ENCODE measurements at regions not wholly inside any gene's neighbourhood (a gene's known extent, or its start where the extent isn't known, plus 50 kb on each side); places are given as distances from the start of the nearest gene placed in this dataset.
"Not testable (repeated sequence)": the region's sequence is repeated elsewhere in the genome, so short reads cannot be mapped to it uniquely, and the experiment has no call there.

DNA sequence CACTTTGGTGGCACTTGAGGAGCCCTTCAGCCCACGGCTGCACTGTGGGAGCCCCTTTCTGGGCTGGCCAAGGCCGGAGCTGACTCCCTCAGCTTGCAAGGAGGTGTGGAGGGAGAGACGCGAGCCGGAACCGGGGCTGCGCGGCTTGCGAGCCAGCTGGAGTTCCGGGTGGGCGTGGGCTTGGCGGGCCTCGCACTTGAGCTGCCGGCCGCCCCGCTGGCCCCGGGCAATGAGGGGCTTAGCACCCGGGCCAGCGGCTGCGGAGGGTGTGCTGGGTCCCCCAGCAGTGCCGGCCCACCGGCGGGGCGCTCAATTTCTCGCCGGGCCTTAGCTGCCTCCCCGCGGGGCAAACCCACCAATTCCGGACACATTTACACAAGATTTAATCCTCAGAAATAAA lies 113.7 kb upstream of the RXFP1 start:
- intact Hi-C loops (cut with DNase I); H3K4me1 ChIP-seq (ENCODE audit: control insufficient read depth, insufficient read depth, low read length); H3K27me3 ChIP-seq (ENCODE audit: control insufficient read depth, insufficient read depth); H3K27ac ChIP-seq (ENCODE audit: low read length); H3K9me3 ChIP-seq (ENCODE audit: control insufficient read depth, low read length); ATAC-seq; H3K4me3 ChIP-seq (ENCODE audit: low read length): not testable (repeated sequence)
- 93% methylated on average over 29 of the region's 29 CpGs for WGBS
- DNase-seq: peak in 1 of 3 donors; percentile 32

GRCh38 chr4:158410272-158410671 lies 111.4 kb upstream of the RXFP1 start:
- Histone ChIP-seq H3K27ac (ENCODE audit: low read length) (no peak overlapping the region), H3K9me3 (ENCODE audit: control insufficient read depth, low read length) (no peaks in the 10 kb centered on the region), H3K27me3 (ENCODE audit: control insufficient read depth, insufficient read depth) (no peaks in the 10 kb centered on the region), H3K4me3 (ENCODE audit: low read length) (no peak overlapping the region), H3K4me1 (ENCODE audit: control insufficient read depth, insufficient read depth, low read length) (no peaks in the 10 kb centered on the region)
- intact Hi-C loops (cut with DNase I): no loop called here
- ATAC-seq (no peak), DNase-seq (no peak)
- WGBS: 68% methylated on average over 3 of the region's 3 CpGs

- intact Hi-C loops (cut with DNase I): no loop called here
- DNase-seq: peak in 1 of 3 donors; percentile 19
- no peaks in the 10 kb centered on the region for H3K4me1 ChIP-seq (ENCODE audit: control insufficient read depth, insufficient read depth, low read length)
- no peak overlapping the region for H3K27ac ChIP-seq (ENCODE audit: low read length)
- no peaks in the 10 kb centered on the region for H3K27me3 ChIP-seq (ENCODE audit: control insufficient read depth, insufficient read depth)
- no peaks in the 10 kb centered on the region for H3K9me3 ChIP-seq (ENCODE audit: control insufficient read depth, low read length)
- no peak for ATAC-seq
- no peak overlapping the region for H3K4me3 ChIP-seq (ENCODE audit: low read length)
- WGBS: 43% methylated on average over 2 of the region's 2 CpGs
Observed at GRCh38 chr4:158411269-158411668, 110.4 kb upstream of the RXFP1 start.

DNA sequence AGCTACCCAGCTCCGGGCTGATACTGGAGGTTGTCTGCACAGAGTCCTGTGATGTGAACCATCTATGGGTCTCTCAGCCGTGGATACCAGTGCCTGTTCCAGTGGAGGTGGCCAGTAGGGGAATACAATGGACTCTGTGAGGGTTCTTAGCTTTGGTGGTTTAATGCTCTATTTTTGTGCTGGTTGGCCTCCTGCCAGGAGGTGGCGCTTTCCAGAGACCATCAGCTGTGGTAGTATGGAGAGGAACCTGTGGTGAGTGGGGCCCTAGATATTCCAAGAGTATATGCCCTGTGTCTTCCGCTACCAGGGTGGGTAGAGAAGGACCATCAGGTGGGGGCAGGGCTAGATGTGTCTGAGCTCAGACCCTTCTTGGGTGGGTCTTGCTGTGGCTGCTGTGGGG lies 103.0 kb upstream of the RXFP1 start:
- WGBS: 82% methylated on average over 4 of the region's 4 CpGs
- H3K27ac ChIP-seq (ENCODE audit: low read length); H3K4me3 ChIP-seq (ENCODE audit: low read length); H3K27me3 ChIP-seq (ENCODE audit: control insufficient read depth, insufficient read depth); intact Hi-C loops (cut with DNase I); ATAC-seq; H3K9me3 ChIP-seq (ENCODE audit: control insufficient read depth, low read length); H3K4me1 ChIP-seq (ENCODE audit: control insufficient read depth, insufficient read depth, low read length); DNase-seq: not testable (repeated sequence)

DNA sequence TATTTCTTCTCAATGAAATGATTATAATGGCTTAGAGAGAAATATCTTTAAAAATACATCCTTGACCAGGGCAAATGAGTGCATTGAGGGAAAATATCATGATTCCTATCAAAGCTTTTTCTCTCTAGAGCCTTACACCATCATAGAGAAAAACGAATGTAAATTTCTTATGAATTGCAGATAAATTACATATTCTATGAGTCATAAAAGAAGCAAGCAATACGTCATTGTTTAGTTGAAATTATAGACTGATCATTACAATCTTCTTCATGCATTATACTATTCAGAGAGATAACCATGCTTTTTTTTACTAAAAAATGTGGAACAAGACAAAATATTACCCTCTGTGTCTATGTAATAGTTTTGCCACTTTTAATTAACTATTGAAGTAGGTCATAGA lies 100.9 kb upstream of the RXFP1 start:
- no peak for DNase-seq
- Histone ChIP-seq H3K27me3 (ENCODE audit: control insufficient read depth, insufficient read depth) (no peaks in the 10 kb centered on the region), H3K4me3 (ENCODE audit: low read length) (no peak overlapping the region), H3K4me1 (ENCODE audit: control insufficient read depth, insufficient read depth, low read length) (no peaks in the 10 kb centered on the region), H3K9me3 (ENCODE audit: control insufficient read depth, low read length) (no peaks in the 10 kb centered on the region), H3K27ac (ENCODE audit: low read length) (no peak overlapping the region)
- intact Hi-C loops (cut with DNase I): no loop called here
- WGBS: 36% methylated on average over 2 of the region's 2 CpGs
- no peak for ATAC-seq

DNA sequence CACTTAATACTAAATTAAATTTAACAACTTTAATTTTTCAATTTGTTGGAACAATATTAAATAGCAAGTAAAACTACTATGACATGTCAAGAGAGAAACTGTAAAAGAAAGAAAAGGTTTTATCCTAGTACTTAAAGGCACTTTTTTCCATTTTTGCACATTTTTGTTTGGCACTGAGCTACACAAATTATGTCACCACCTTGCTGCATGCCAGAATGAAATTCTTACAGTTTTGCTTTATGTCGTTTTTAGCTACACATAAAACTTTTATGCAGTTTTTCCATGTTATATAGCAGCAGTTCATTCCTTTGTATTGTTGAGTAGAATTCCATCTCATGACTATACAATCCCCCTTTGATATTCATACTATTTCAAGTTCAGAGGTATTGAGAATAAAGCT lies 99.1 kb upstream of the RXFP1 start:
- WGBS: 15% methylated on average over 1 of the region's 1 CpG
- no peak overlapping the region for H3K4me3 ChIP-seq (ENCODE audit: low read length)
- intact Hi-C loops (cut with DNase I): no loop called here
- H3K27ac ChIP-seq (ENCODE audit: low read length): no peak overlapping the region
- no peaks in the 10 kb centered on the region for H3K4me1 ChIP-seq (ENCODE audit: control insufficient read depth, insufficient read depth, low read length)
- ATAC-seq (no peak), DNase-seq (no peak)
- no peaks in the 10 kb centered on the region for H3K9me3 ChIP-seq (ENCODE audit: control insufficient read depth, low read length)
- H3K27me3 ChIP-seq (ENCODE audit: control insufficient read depth, insufficient read depth): no peaks in the 10 kb centered on the region

- no peaks in the 10 kb centered on the region for H3K27me3 ChIP-seq (ENCODE audit: control insufficient read depth, insufficient read depth)
- H3K4me3 ChIP-seq (ENCODE audit: low read length): no peak overlapping the region
- intact Hi-C loops (cut with DNase I): no loop called here
- H3K4me1 ChIP-seq (ENCODE audit: control insufficient read depth, insufficient read depth, low read length): no peaks in the 10 kb centered on the region
- DNase-seq (no peak), ATAC-seq (no peak)
- H3K27ac ChIP-seq (ENCODE audit: low read length): no peak overlapping the region
- H3K9me3 ChIP-seq (ENCODE audit: control insufficient read depth, low read length): no peaks in the 10 kb centered on the region
Observed at GRCh38 chr4:158428242-158428641, 93.4 kb upstream of the RXFP1 start.

GRCh38 chr4:158442736-158443135 lies 78.9 kb upstream of the RXFP1 start:
- Histone ChIP-seq H3K4me3 (ENCODE audit: low read length) (no peak overlapping the region), H3K9me3 (ENCODE audit: control insufficient read depth, low read length) (no peaks in the 10 kb centered on the region), H3K27ac (ENCODE audit: low read length) (no peak overlapping the region), H3K4me1 (ENCODE audit: control insufficient read depth, insufficient read depth, low read length) (no peaks in the 10 kb centered on the region), H3K27me3 (ENCODE audit: control insufficient read depth, insufficient read depth) (no peaks in the 10 kb centered on the region)
- intact Hi-C loops (cut with DNase I): no loop called here
- no peak for ATAC-seq
- DNase-seq: no peak

- WGBS: 65% methylated on average over 1 of the region's 1 CpG
- H3K9me3 ChIP-seq (ENCODE audit: control insufficient read depth, low read length): no peaks in the 10 kb centered on the region
- intact Hi-C loops (cut with DNase I): no loop called here
- H3K27me3 ChIP-seq (ENCODE audit: control insufficient read depth, insufficient read depth): no peaks in the 10 kb centered on the region
- no peak overlapping the region for H3K4me3 ChIP-seq (ENCODE audit: low read length)
- no peaks in the 10 kb centered on the region for H3K4me1 ChIP-seq (ENCODE audit: control insufficient read depth, insufficient read depth, low read length)
- no peak overlapping the region for H3K27ac ChIP-seq (ENCODE audit: low read length)
- ATAC-seq: no peak
- DNase-seq: no peak
Observed at GRCh38 chr4:158443731-158444130, 78.0 kb upstream of the RXFP1 start.

DNA sequence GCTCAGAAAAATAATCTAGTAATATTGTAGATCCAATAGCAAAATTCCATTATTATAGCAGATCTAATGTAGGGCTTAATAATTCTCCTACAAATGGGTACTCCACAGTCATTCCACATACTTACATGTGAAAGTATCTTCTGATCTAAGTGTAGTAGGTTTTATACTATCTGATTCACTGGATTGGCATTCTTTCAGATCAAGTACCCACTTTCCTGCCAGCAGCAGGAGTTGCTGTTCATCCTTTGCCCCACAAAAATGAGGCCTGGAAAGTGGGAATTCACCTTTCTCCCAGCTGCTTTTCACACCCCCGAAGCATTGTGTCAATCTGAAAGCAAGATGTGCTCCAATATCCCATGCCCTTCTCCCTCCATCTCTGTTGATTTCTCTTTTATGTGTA lies 77.1 kb upstream of the RXFP1 start:
- Histone ChIP-seq H3K4me3 (ENCODE audit: low read length) (no peak overlapping the region), H3K27me3 (ENCODE audit: control insufficient read depth, insufficient read depth) (no peaks in the 10 kb centered on the region), H3K27ac (ENCODE audit: low read length) (no peak overlapping the region), H3K9me3 (ENCODE audit: control insufficient read depth, low read length) (no peaks in the 10 kb centered on the region), H3K4me1 (ENCODE audit: control insufficient read depth, insufficient read depth, low read length) (no peaks in the 10 kb centered on the region)
- DNase-seq (no peak), ATAC-seq (no peak)
- intact Hi-C loops (cut with DNase I): no loop called here
- WGBS: 73% methylated on average over 1 of the region's 1 CpG

DNA sequence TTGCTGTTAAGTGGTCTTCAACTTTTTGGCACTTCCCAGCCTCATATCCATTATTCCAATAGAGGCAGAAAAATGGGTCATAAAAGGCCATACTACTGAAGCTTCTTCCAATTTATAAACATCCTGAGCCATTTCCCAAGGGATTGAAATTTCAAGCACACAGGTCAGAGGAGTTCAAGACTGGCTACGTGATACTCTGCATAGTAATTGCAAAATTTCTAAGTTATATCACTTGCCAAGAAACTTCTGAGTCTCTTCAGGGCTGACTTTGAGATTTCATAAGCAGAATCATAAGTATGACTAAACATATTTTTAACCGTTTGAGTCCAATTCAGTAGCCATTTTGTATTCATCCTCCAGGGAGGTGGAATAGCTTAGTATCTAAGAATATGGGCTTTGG lies 75.6 kb upstream of the RXFP1 start:
- DNase-seq (no peak), ATAC-seq (peak in 1 of 2 donors; percentile 60)
- WGBS: 41% methylated on average over 2 of the region's 2 CpGs
- Histone ChIP-seq H3K4me3 (ENCODE audit: low read length) (no peak overlapping the region), H3K27ac (ENCODE audit: low read length) (no peak overlapping the region), H3K27me3 (ENCODE audit: control insufficient read depth, insufficient read depth) (no peaks in the 10 kb centered on the region), H3K9me3 (ENCODE audit: control insufficient read depth, low read length) (no peaks in the 10 kb centered on the region), H3K4me1 (ENCODE audit: control insufficient read depth, insufficient read depth, low read length) (no peaks in the 10 kb centered on the region)
- intact Hi-C loops (cut with DNase I): no loop called here

GRCh38 chr4:158450741-158451140 lies 70.9 kb upstream of the RXFP1 start:
- no peak overlapping the region for H3K27ac ChIP-seq (ENCODE audit: low read length)
- no peak for ATAC-seq
- 47% methylated on average over 1 of the region's 1 CpG for WGBS
- DNase-seq: no peak
- H3K9me3 ChIP-seq (ENCODE audit: control insufficient read depth, low read length): no peaks in the 10 kb centered on the region
- intact Hi-C loops (cut with DNase I): no loop called here
- no peaks in the 10 kb centered on the region for H3K27me3 ChIP-seq (ENCODE audit: control insufficient read depth, insufficient read depth)
- H3K4me3 ChIP-seq (ENCODE audit: low read length): no peak overlapping the region
- no peaks in the 10 kb centered on the region for H3K4me1 ChIP-seq (ENCODE audit: control insufficient read depth, insufficient read depth, low read length)
